ENCODE measurements at regions not wholly inside any gene's neighbourhood (a gene's known extent, or its start where the extent isn't known, plus 50 kb on each side); places are given as distances from the start of the nearest gene placed in this dataset.

- Mint-ChIP-seq H3K4me3 (no peak overlapping the region), H3K36me3 (no peaks in the 10 kb centered on the region), H3K27me3 (ENCODE audit: low read depth) (no peaks in the 10 kb centered on the region; the same call in none of the 2 replicates), H3K9me3 (no peaks in the 10 kb centered on the region; the same call in 1 of the 2 replicates), H3K27ac (no peak overlapping the region), H3K4me1 (no peaks in the 10 kb centered on the region)
- no peak for DNase-seq (ENCODE audit: low spot score)
- TF ChIP-seq, protein P1, sequence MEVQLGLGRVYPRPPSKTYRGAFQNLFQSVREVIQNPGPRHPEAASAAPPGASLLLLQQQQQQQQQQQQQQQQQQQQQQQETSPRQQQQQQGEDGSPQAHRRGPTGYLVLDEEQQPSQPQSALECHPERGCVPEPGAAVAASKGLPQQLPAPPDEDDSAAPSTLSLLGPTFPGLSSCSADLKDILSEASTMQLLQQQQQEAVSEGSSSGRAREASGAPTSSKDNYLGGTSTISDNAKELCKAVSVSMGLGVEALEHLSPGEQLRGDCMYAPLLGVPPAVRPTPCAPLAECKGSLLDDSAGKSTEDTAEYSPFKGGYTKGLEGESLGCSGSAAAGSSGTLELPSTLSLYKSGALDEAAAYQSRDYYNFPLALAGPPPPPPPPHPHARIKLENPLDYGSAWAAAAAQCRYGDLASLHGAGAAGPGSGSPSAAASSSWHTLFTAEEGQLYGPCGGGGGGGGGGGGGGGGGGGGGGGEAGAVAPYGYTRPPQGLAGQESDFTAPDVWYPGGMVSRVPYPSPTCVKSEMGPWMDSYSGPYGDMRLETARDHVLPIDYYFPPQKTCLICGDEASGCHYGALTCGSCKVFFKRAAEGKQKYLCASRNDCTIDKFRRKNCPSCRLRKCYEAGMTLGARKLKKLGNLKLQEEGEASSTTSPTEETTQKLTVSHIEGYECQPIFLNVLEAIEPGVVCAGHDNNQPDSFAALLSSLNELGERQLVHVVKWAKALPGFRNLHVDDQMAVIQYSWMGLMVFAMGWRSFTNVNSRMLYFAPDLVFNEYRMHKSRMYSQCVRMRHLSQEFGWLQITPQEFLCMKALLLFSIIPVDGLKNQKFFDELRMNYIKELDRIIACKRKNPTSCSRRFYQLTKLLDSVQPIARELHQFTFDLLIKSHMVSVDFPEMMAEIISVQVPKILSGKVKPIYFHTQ (CRISPR knock-in tag; IDR thresholded peaks at IDR 0.05): no peak
- TF ChIP-seq ATF1 (CRISPR knock-in tag; IDR thresholded peaks at IDR 0.05) (no peak), IRF2 (CRISPR knock-in tag; IDR thresholded peaks at IDR 0.05; ENCODE audit: borderline replicate concordance, low read depth) (no peak), ARID4B (CRISPR knock-in tag; IDR thresholded peaks at IDR 0.05; ENCODE audit: borderline replicate concordance) (no peak), CDX4 (CRISPR knock-in tag; IDR thresholded peaks at IDR 0.05; ENCODE audit: borderline replicate concordance) (no peak)
- TF ChIP-seq, protein P2, sequence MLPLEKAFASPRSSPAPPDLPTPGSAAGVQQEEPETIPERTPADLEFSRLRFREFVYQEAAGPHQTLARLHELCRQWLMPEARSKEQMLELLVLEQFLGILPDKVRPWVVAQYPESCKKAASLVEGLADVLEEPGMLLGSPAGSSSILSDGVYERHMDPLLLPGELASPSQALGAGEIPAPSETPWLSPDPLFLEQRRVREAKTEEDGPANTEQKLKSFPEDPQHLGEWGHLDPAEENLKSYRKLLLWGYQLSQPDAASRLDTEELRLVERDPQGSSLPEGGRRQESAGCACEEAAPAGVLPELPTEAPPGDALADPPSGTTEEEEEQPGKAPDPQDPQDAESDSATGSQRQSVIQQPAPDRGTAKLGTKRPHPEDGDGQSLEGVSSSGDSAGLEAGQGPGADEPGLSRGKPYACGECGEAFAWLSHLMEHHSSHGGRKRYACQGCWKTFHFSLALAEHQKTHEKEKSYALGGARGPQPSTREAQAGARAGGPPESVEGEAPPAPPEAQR (CRISPR knock-in tag; IDR thresholded peaks at IDR 0.05): no peak
- ChIA-PET CTCF (interaction anchor here (1.3 kb wide), 1 partner anchor 110 kb away, joined by 4 read pairs; no protein-coding TSS in a partner anchor), POLR2A (no interaction called here)
- ATAC-seq: no peak
Observed at GRCh38 chr2:20113986-20114938, 62.8 kb upstream of the LAPTM4A start.

DNA sequence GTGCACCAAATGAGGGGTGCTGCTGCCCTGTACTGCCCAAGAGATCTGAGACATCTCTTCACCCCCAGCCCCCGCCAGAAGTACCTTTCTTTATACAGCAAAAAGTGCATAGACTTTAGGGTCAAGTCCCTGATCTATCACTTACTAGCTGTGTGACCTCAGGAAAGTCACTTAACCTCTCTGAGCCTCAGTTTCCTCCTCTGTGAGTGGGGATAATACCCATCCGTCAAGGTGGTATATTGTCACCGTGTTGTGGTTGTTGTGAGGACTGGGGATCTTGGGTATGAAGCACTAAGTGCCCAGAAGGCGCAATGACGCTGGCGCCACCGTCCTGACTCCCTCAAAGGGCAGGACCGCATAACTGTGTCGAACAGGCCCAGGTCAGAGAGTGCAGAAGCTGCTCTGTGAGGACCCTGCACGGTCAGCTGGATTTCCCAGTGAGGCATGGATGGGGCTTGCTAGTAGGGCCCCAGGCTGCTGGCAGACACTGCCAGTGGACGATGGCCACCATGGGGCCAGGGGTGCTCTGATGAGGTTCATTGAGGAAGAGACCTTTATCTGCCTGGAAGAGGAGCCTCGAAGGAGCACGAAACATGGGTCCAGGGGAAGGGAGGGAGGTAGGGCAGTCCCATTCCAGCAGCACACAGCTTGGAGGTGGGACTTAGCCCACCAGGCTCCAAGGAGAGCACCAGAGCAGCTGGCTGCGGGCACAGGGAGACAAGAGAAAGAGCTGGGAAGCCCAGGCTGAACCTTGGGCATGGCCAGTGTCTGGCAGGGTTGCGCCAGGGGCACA lies 61.8 kb upstream of the LAPTM4A start:
- no peaks in the 10 kb centered on the region; the same call in 1 of the 2 replicates for H3K9me3 Mint-ChIP-seq
- H3K27me3 Mint-ChIP-seq (ENCODE audit: low read depth): peaks cover 4% of the 10 kb centered on the region
- ATAC-seq (no peak), DNase-seq (ENCODE audit: low spot score) (no peak)
- ChIA-PET POLR2A (no interaction called here), CTCF (interaction anchor here (1.3 kb wide), 1 partner anchor 111 kb away, joined by 4 read pairs; no protein-coding TSS in a partner anchor)
- H3K4me3 Mint-ChIP-seq: no peak overlapping the region
- no peaks in the 10 kb centered on the region for H3K36me3 Mint-ChIP-seq
- no peak overlapping the region for H3K27ac Mint-ChIP-seq
- no peaks in the 10 kb centered on the region for H3K4me1 Mint-ChIP-seq
- TF ChIP-seq, protein P3, sequence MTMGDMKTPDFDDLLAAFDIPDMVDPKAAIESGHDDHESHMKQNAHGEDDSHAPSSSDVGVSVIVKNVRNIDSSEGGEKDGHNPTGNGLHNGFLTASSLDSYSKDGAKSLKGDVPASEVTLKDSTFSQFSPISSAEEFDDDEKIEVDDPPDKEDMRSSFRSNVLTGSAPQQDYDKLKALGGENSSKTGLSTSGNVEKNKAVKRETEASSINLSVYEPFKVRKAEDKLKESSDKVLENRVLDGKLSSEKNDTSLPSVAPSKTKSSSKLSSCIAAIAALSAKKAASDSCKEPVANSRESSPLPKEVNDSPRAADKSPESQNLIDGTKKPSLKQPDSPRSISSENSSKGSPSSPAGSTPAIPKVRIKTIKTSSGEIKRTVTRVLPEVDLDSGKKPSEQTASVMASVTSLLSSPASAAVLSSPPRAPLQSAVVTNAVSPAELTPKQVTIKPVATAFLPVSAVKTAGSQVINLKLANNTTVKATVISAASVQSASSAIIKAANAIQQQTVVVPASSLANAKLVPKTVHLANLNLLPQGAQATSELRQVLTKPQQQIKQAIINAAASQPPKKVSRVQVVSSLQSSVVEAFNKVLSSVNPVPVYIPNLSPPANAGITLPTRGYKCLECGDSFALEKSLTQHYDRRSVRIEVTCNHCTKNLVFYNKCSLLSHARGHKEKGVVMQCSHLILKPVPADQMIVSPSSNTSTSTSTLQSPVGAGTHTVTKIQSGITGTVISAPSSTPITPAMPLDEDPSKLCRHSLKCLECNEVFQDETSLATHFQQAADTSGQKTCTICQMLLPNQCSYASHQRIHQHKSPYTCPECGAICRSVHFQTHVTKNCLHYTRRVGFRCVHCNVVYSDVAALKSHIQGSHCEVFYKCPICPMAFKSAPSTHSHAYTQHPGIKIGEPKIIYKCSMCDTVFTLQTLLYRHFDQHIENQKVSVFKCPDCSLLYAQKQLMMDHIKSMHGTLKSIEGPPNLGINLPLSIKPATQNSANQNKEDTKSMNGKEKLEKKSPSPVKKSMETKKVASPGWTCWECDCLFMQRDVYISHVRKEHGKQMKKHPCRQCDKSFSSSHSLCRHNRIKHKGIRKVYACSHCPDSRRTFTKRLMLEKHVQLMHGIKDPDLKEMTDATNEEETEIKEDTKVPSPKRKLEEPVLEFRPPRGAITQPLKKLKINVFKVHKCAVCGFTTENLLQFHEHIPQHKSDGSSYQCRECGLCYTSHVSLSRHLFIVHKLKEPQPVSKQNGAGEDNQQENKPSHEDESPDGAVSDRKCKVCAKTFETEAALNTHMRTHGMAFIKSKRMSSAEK (CRISPR knock-in tag; IDR thresholded peaks at IDR 0.05; ENCODE audit: borderline replicate concordance): no peak
- TF ChIP-seq ATF3 (CRISPR knock-in tag; conservative IDR thresholded peaks at IDR 0.05) (no peak), MXD4 (CRISPR knock-in tag; IDR thresholded peaks at IDR 0.05; ENCODE audit: borderline replicate concordance) (no peak), ZNF423 (CRISPR knock-in tag; IDR thresholded peaks at IDR 0.05) (no peak), ZNF416 (CRISPR knock-in tag; IDR thresholded peaks at IDR 0.05) (no peak), NFATC4 (CRISPR knock-in tag; IDR thresholded peaks at IDR 0.05) (no peak)
- TF ChIP-seq, protein P4, sequence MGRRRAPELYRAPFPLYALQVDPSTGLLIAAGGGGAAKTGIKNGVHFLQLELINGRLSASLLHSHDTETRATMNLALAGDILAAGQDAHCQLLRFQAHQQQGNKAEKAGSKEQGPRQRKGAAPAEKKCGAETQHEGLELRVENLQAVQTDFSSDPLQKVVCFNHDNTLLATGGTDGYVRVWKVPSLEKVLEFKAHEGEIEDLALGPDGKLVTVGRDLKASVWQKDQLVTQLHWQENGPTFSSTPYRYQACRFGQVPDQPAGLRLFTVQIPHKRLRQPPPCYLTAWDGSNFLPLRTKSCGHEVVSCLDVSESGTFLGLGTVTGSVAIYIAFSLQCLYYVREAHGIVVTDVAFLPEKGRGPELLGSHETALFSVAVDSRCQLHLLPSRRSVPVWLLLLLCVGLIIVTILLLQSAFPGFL (CRISPR knock-in tag; IDR thresholded peaks at IDR 0.05; ENCODE audit: borderline replicate concordance): no peak
